GM12878 (cell line): ENCODE measurements at regions not wholly inside any gene's neighbourhood (a gene's known extent, or its start where the extent isn't known, plus 50 kb on each side); places are given as distances from the start of the nearest gene placed in this dataset.

Experiments
- CTCF ChIP-seq, 3 experiments: IDR thresholded peaks in 2 of 3; conservative IDR thresholded peaks in 1 of 3; 2 replicates each; pipeline ENCODE4 v1.5.1; 2011; ENCODE audit warnings: low read depth in 3 of 3, low read length in 3 of 3, mild to moderate bottlenecking in 3 of 3, control low read depth in 2 of 3, moderate library complexity in 2 of 3, inconsistent platforms in 1 of 3, mixed read lengths in 1 of 3; ENCODE audit not compliant: control insufficient read depth in 2 of 3, insufficient read depth in 1 of 3; ENCODE audit errors: extremely low read depth in 1 of 3
- GATAD2B ChIP-seq: fragments of 450-650 bp; conservative IDR thresholded peaks from 2 replicates; pipeline ENCODE4 v1.6.1; 2017; ENCODE audit warnings: low read depth, mild to moderate bottlenecking, moderate library complexity
- PAX5 ChIP-seq: IDR thresholded peaks from 2 replicates; pipeline ENCODE4 v1.6.1; 2011; ENCODE audit warnings: low read depth, low read length, borderline replicate concordance
- POLR2AphosphoS5 ChIP-seq: IDR thresholded peaks from 2 replicates; pipeline ENCODE4 v1.6.1; 2011; ENCODE audit warnings: mild to moderate bottlenecking, low read length, inconsistent platforms
- YY1 ChIP-seq: IDR thresholded peaks from 2 replicates; pipeline ENCODE4 v1.6.1; 2011; ENCODE audit warnings: low read depth, mild to moderate bottlenecking, low read length

GRCh38 chr22:48380016-48380665 is 1447.5 kb downstream of the BRD1 start:
- TF ChIP-seq PAX5 (no peak), POLR2AphosphoS5 (no peak), YY1 (no peak), CTCF (IDR thresholded peaks at IDR 0.05 in 2 of 3, conservative IDR thresholded peaks at IDR 0.05 in 1 of 3; ENCODE audit: control insufficient read depth in 2 of 3, extremely low read depth in 1 of 3, insufficient read depth in 1 of 3, low read depth in 3 of 3, low read length in 3 of 3) (no peak), GATAD2B (no peak)
